GM12878 (cell line): ENCODE measurements at regions not wholly inside any gene's neighbourhood (a gene's known extent, or its start where the extent isn't known, plus 50 kb on each side); places are given as distances from the start of the nearest gene placed in this dataset.

Source experiments
- ATAC-seq: fragments of 200-7000 bp; cut with Tn5 transposase; 3 replicates; pipeline ENCODE4 v1.9.1; 2020; ENCODE audit warnings: mild to moderate bottlenecking, moderate library complexity
- BruUV-seq: library from RNA; stranded (reverse); fragments of 400-500 nt; replicated peaks from 2 replicates; lab custom pipeline; 2021; lab: Mats Ljungman, UMichigan
- CTCF ChIA-PET: fragments of 300-600 bp; sonication (Branson Sonifier 250); formaldehyde crosslinking; extraction: SDS; loops from one replicate; lab custom pipeline; 2021; ENCODE audit warnings: inconsistent platforms; lab: Yijun Ruan, JAX
- POLR2A ChIA-PET: fragments of 350-600 bp; formaldehyde crosslinking; extraction: SDS; loops from one replicate; lab custom pipeline; 2021; ENCODE audit warnings: inconsistent platforms; lab: Charles Lee
- RAD21 ChIA-PET: fragments of 300-600 bp; sonication (Branson Sonifier 250); formaldehyde crosslinking; loops from one replicate; lab custom pipeline; 2023; ENCODE audit warnings: antibody characterized with exemption; ENCODE audit not compliant: unreplicated experiment; lab: Charles Lee
- SMC1A ChIA-PET: fragments of 300-600 bp; sonication (Branson Sonifier 250); formaldehyde crosslinking; loops from one replicate; lab custom pipeline; 2023; ENCODE audit not compliant: unreplicated experiment, uncharacterized antibody; lab: Charles Lee
- DNase-seq: peaks from one replicate; pipeline ENCODE4 v3.0.0-alpha.2; 2011; ENCODE audit warnings: low read depth, low spot score
- FAIRE-seq: peaks from 3 replicates; lab custom pipeline; 2011; peaks lifted over from hg19 to GRCh38; lab: Jason Lieb, UNC
- H2AFZ ChIP-seq: 2 replicates; pipeline ENCODE4 v1.6.0; 2011; ENCODE audit warnings: low read depth, low read length, control low read depth; ENCODE audit not compliant: control insufficient read depth
- H3K27ac ChIP-seq: 2 replicates; pipeline ENCODE4 v1.5.1; 2011; ENCODE audit warnings: control low read depth; ENCODE audit not compliant: control insufficient read depth, insufficient read depth
- H3K27me3 ChIP-seq, 2 experiments: replicated peaks in 1 of 2; 2 replicates each; pipeline versions ENCODE4 v1.6.0 to v1.6.1; 2011; ENCODE audit warnings: low read length in 1 of 2; ENCODE audit not compliant: control insufficient read depth in 2 of 2, insufficient read depth in 2 of 2
- H3K36me3 ChIP-seq, 2 experiments: 2 replicates each; pipeline ENCODE4 v1.5.1; 2011; ENCODE audit warnings: low read length in 1 of 2; ENCODE audit not compliant: control insufficient read depth in 2 of 2, insufficient read depth in 2 of 2
- H3K4me1 ChIP-seq: 2 replicates; pipeline ENCODE4 v1.6.1; 2011; ENCODE audit warnings: mild to moderate bottlenecking, low read length, moderate library complexity, mixed read lengths; ENCODE audit not compliant: control insufficient read depth, insufficient read depth
- H3K4me2 ChIP-seq: 2 replicates; pipeline ENCODE4 v1.6.0; 2011; ENCODE audit warnings: control low read depth; ENCODE audit not compliant: control insufficient read depth, insufficient read depth
- H3K4me3 ChIP-seq: fragments of 200-600 bp; sonication (generic); 2 replicates; pipeline ENCODE4 v1.5.1; 2016
- H3K79me2 ChIP-seq: 2 replicates; pipeline ENCODE4 v1.6.0; 2011; ENCODE audit warnings: low read length; ENCODE audit not compliant: control insufficient read depth, insufficient read depth
- H3K9ac ChIP-seq: 2 replicates; pipeline ENCODE4 v1.8.0; 2011; ENCODE audit warnings: low read length, control low read depth, mixed read lengths; ENCODE audit not compliant: control insufficient read depth, insufficient read depth
- H3K9me3 ChIP-seq: replicated peaks from 3 replicates; pipeline ENCODE4 v1.5.1; 2011; ENCODE audit warnings: mild to moderate bottlenecking, low read length; ENCODE audit not compliant: control insufficient read depth, insufficient read depth
- H4K20me1 ChIP-seq: 2 replicates; pipeline ENCODE4 v1.6.0; 2011; ENCODE audit not compliant: control insufficient read depth, insufficient read depth
- GATAD2B ChIP-seq: fragments of 450-650 bp; conservative IDR thresholded peaks from 2 replicates; pipeline ENCODE4 v1.6.1; 2017; ENCODE audit warnings: low read depth, mild to moderate bottlenecking, moderate library complexity
- JUNB ChIP-seq: IDR thresholded peaks from 2 replicates; pipeline ENCODE4 v1.6.1; 2016; ENCODE audit warnings: antibody characterized with exemption, mild to moderate bottlenecking
- KLF5 ChIP-seq: fragments of 450-650 bp; IDR thresholded peaks from 2 replicates; pipeline ENCODE4 v1.6.1; 2014; ENCODE audit warnings: mild to moderate bottlenecking; ENCODE audit not compliant: partially characterized antibody
- MEF2B ChIP-seq: fragments of 450-650 bp; IDR thresholded peaks from 2 replicates; pipeline ENCODE4 v1.6.1; 2018; ENCODE audit warnings: mild to moderate bottlenecking, moderate library complexity; ENCODE audit not compliant: partially characterized antibody, poor library complexity, severe bottlenecking
- MYC ChIP-seq: IDR thresholded peaks from 2 replicates; pipeline ENCODE4 v1.6.1; 2011; ENCODE audit warnings: mild to moderate bottlenecking, low read length, moderate library complexity, inconsistent platforms; ENCODE audit not compliant: insufficient read depth, insufficient replicate concordance, insufficient read length, severe bottlenecking
- NR2C1 ChIP-seq: fragments of 450-650 bp; IDR thresholded peaks from 2 replicates; pipeline ENCODE4 v1.6.1; 2017; ENCODE audit warnings: antibody characterized with exemption, mild to moderate bottlenecking, moderate library complexity
- PAX5 ChIP-seq: IDR thresholded peaks from 2 replicates; pipeline ENCODE4 v1.6.1; 2011; ENCODE audit warnings: low read depth, low read length, borderline replicate concordance
- PKNOX1 ChIP-seq: fragments of 450-650 bp; IDR thresholded peaks from 2 replicates; pipeline ENCODE4 v1.6.1; 2016; ENCODE audit warnings: mild to moderate bottlenecking
- SUZ12 ChIP-seq: fragments of 200-600 bp; sonication (generic); IDR thresholded peaks from one replicate; pipeline ENCODE4 v1.6.1; 2018; ENCODE audit warnings: antibody characterized with exemption, mild to moderate bottlenecking; ENCODE audit not compliant: unreplicated experiment
- ZBTB11 ChIP-seq: fragments of 450-650 bp; formaldehyde crosslinking; IDR thresholded peaks from 2 replicates; pipeline ENCODE4 v1.5.0; 2022; ENCODE audit warnings: mild to moderate bottlenecking, missing genetic modification characterization
- ZSCAN29 ChIP-seq: fragments of 450-650 bp; IDR thresholded peaks from 2 replicates; pipeline ENCODE4 v1.6.1; 2017; ENCODE audit warnings: mild to moderate bottlenecking, moderate library complexity
- ZZZ3 ChIP-seq: IDR thresholded peaks from 2 replicates; pipeline ENCODE4 v1.6.1; 2011; ENCODE audit warnings: low read depth; ENCODE audit not compliant: control insufficient read depth, insufficient read length
- WGBS: methylation state at CpG from one replicate; pipeline ENCODE4 v1.1.6; 2016; ENCODE audit warnings: low lambda C conversion rate; ENCODE audit not compliant: insufficient replicate concordance, insufficient coverage; ENCODE audit errors: missing lambda C conversion rate; 5-methylcytosine and 5-hydroxymethylcytosine counted together
- in situ Hi-C: fragments of 300-500 bp; cut with MboI; formaldehyde crosslinking; loops from 9 replicates; pipeline ENCODE4 v1.14.3; 2018; ENCODE audit warnings: mixed read lengths
- intact Hi-C: fragments of 100-400 bp; cut with micrococcal nuclease; formaldehyde crosslinking; loops from one replicate; pipeline ENCODE4 v1.14.2; 2022; ENCODE audit not compliant: unreplicated experiment

- DNase-seq = no peak
- Histone ChIP-seq H3K9ac (no peak overlapping the region), H3K36me3 (no peaks in the 10 kb centered on the region)
- TF ChIP-seq PAX5 (no peak), MYC (no peak), JUNB (no peak), NR2C1 (no peak), PKNOX1 (no peak), ZSCAN29 (no peak), ZZZ3 (no peak), ZBTB11 (no peak), MEF2B (no peak), GATAD2B (no peak), SUZ12 (no peak), KLF5 (no peak)
- TF ChIP-seq, all 136 proteins: peak for 0
- CTCF ChIA-PET = no interaction called here
- no peak for FAIRE-seq
- BruUV-seq = no TSS peak
- Histone ChIP-seq H3K27me3 (no peaks in the 10 kb centered on the region), H3K4me1 (no peaks in the 10 kb centered on the region), H4K20me1 (no peaks in the 10 kb centered on the region), H3K4me3 (no peak overlapping the region), H3K79me2 (no peaks in the 10 kb centered on the region), H3K9me3 (no peaks in the 10 kb centered on the region; the same call in 2 of the 3 replicates), H3K4me2 (no peak overlapping the region), H2AFZ (no peak overlapping the region), H3K27ac (no peak overlapping the region)
- intact Hi-C loops = no loop called here
- WGBS = 92% methylated on average over 21 of the region's 21 CpGs
- RAD21 ChIA-PET = no interaction called here
- POLR2A ChIA-PET = no interaction called here
- SMC1A ChIA-PET = no interaction called here
- no peak for ATAC-seq
- in situ Hi-C loops = no loop called here
These were observed 301.6 kb downstream of the TEX29 start for GRCh38 chr13:111622051-111622531.
